ENCODE measurements at regions not wholly inside any gene's neighbourhood (a gene's known extent, or its start where the extent isn't known, plus 50 kb on each side); places are given as distances from the start of the nearest gene placed in this dataset.

GRCh38 chr17:77308861-77309726 is 168.3 kb downstream of the SEC14L1 start:
- DNase-seq: no peak

GRCh38 chr17:77310336-77310735 is 169.6 kb downstream of the SEC14L1 start:
- DNase-seq: no peak

- DNase-seq: no peak
Measured at GRCh38 chr17:77311371-77311981, 170.7 kb downstream of the SEC14L1 start.

GRCh38 chr17:77312061-77312701 is 171.4 kb downstream of the SEC14L1 start:
- DNase-seq: peak in 1 of 14 donors; percentile 47

- peak in 8 of 14 donors; percentile 16 to 68 (median 34) for DNase-seq
Measured at GRCh38 chr17:77312786-77313599, 172.2 kb downstream of the SEC14L1 start.

- no peak for DNase-seq
Measured at GRCh38 chr17:77313831-77314230, 173.1 kb downstream of the SEC14L1 start.

GRCh38 chr17:77314601-77315000 is 173.8 kb downstream of the SEC14L1 start:
- no peak for DNase-seq

- DNase-seq: no peak
Measured at GRCh38 chr17:77315010-77315409, 174.2 kb downstream of the SEC14L1 start.

- no peak for DNase-seq
Measured at GRCh38 chr17:77315551-77316190, 174.9 kb downstream of the SEC14L1 start.

- peak in 3 of 14 donors; percentile 10 to 70 (median 18) for DNase-seq
Measured at GRCh38 chr17:77316191-77316641, 175.4 kb downstream of the SEC14L1 start.

- no peak for DNase-seq
Measured at GRCh38 chr17:77316651-77317050, 175.9 kb downstream of the SEC14L1 start.

GRCh38 chr17:77317091-77317750 is 176.5 kb downstream of the SEC14L1 start:
- DNase-seq: no peak

- DNase-seq: no peak
Measured at GRCh38 chr17:77318021-77318420, 177.3 kb downstream of the SEC14L1 start.

- no peak for DNase-seq
Measured at GRCh38 chr17:77318491-77319210, 177.9 kb downstream of the SEC14L1 start.

- peak in 4 of 14 donors; percentile 17 to 81 (median 29) for DNase-seq
Measured at GRCh38 chr17:77319211-77320043, 178.7 kb downstream of the SEC14L1 start.

- DNase-seq: no peak
Measured at GRCh38 chr17:77320044-77320440, 179.3 kb downstream of the SEC14L1 start.

GRCh38 chr17:77320485-77321256 is 179.9 kb downstream of the SEC14L1 start:
- DNase-seq: peak in 1 of 14 donors; percentile 17

GRCh38 chr17:77321649-77322513 is 181.1 kb downstream of the SEC14L1 start:
- DNase-seq: peak in 1 of 14 donors; percentile 27

Data from C1 segment of cervical spinal cord (tissue), 14 donors.